ENCODE measurements at regions not wholly inside any gene's neighbourhood (a gene's known extent, or its start where the extent isn't known, plus 50 kb on each side); places are given as distances from the start of the nearest gene placed in this dataset.

DNA sequence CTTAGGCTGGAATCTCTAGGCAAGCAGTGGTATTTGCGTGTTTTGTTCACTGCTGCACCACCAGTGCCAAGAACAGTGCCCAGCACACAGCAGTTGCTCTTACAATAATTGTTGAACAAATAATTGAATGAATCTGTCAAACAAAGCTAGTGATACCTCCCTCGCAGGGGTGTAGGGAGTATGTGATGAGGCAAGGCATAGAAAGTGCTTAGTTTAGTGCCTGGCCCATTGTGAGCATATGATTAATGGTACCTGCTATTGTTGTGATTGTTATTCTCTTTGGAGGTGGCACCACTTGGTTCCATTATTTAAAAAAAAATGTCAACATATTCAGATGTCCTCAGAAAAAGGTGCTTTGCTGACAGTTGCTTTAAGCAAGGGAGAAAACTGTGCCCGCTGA, 210.1 kb upstream of the TBX3 start:
- H3K27me3 ChIP-seq (ENCODE audit: control insufficient read depth in 4 of 4, insufficient read depth in 4 of 4, low read length in 3 of 4) = no peaks in the 10 kb centered on the region
- no peak overlapping the region for H3K9ac ChIP-seq (ENCODE audit: low read depth in 1 of 2, low read length in 2 of 2)
- H3K36me3 ChIP-seq (ENCODE audit: control insufficient read depth in 4 of 4, insufficient read depth in 3 of 4, low read depth in 1 of 4, low read length in 3 of 4) = no peaks in the 10 kb centered on the region
- TF ChIP-seq RXRA (IDR thresholded peaks at IDR 0.05) (no peak), HNF4G (IDR thresholded peaks at IDR 0.05) (no peak), TAF1 (conservative IDR thresholded peaks at IDR 0.05) (no peak), FOXA2 (IDR thresholded peaks at IDR 0.05) (no peak), RAD21 (IDR thresholded peaks at IDR 0.05) (no peak), NR2F2 (IDR thresholded peaks at IDR 0.05) (no peak), FOXA1 (IDR thresholded peaks at IDR 0.05) (no peak)
- TF ChIP-seq, protein P1, sequence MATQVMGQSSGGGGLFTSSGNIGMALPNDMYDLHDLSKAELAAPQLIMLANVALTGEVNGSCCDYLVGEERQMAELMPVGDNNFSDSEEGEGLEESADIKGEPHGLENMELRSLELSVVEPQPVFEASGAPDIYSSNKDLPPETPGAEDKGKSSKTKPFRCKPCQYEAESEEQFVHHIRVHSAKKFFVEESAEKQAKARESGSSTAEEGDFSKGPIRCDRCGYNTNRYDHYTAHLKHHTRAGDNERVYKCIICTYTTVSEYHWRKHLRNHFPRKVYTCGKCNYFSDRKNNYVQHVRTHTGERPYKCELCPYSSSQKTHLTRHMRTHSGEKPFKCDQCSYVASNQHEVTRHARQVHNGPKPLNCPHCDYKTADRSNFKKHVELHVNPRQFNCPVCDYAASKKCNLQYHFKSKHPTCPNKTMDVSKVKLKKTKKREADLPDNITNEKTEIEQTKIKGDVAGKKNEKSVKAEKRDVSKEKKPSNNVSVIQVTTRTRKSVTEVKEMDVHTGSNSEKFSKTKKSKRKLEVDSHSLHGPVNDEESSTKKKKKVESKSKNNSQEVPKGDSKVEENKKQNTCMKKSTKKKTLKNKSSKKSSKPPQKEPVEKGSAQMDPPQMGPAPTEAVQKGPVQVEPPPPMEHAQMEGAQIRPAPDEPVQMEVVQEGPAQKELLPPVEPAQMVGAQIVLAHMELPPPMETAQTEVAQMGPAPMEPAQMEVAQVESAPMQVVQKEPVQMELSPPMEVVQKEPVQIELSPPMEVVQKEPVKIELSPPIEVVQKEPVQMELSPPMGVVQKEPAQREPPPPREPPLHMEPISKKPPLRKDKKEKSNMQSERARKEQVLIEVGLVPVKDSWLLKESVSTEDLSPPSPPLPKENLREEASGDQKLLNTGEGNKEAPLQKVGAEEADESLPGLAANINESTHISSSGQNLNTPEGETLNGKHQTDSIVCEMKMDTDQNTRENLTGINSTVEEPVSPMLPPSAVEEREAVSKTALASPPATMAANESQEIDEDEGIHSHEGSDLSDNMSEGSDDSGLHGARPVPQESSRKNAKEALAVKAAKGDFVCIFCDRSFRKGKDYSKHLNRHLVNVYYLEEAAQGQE (IDR thresholded peaks at IDR 0.05) = no peak
- H3K9me3 ChIP-seq (ENCODE audit: control insufficient read depth in 4 of 4, low read length in 3 of 4) = no peaks in the 10 kb centered on the region
- no peak overlapping the region for H3K27ac ChIP-seq (ENCODE audit: low read depth in 1 of 2, low read length in 2 of 2)
- no peak overlapping the region for H3K4me3 ChIP-seq (ENCODE audit: low read depth in 1 of 3, low read length in 3 of 3)
- no peaks in the 10 kb centered on the region for H3K4me1 ChIP-seq (ENCODE audit: control insufficient read depth in 4 of 4, insufficient read depth in 4 of 4, low read length in 3 of 4)
- WGBS = 90% methylated on average over 3 of the region's 3 CpGs
- no peak for DNase-seq (ENCODE audit: low spot score)

GRCh38 chr12:114888928-114889584, 205.1 kb upstream of the TBX3 start:
- WGBS = 87% methylated on average over 2 of the region's 2 CpGs
- TF ChIP-seq, protein P1 (IDR thresholded peaks at IDR 0.05) = no peak
- TF ChIP-seq FOXA1 (IDR thresholded peaks at IDR 0.05) (no peak), FOXA2 (IDR thresholded peaks at IDR 0.05) (no peak), CTCF (IDR thresholded peaks at IDR 0.05; ENCODE audit: low read depth, low read length, missing input control) (no peak), HNF4A (conservative IDR thresholded peaks at IDR 0.05) (no peak), ATF3 (IDR thresholded peaks at IDR 0.05) (no peak), NR2F2 (IDR thresholded peaks at IDR 0.05) (no peak), TAF1 (conservative IDR thresholded peaks at IDR 0.05) (no peak), RXRA (IDR thresholded peaks at IDR 0.05) (no peak)
- TF ChIP-seq, protein P2, sequence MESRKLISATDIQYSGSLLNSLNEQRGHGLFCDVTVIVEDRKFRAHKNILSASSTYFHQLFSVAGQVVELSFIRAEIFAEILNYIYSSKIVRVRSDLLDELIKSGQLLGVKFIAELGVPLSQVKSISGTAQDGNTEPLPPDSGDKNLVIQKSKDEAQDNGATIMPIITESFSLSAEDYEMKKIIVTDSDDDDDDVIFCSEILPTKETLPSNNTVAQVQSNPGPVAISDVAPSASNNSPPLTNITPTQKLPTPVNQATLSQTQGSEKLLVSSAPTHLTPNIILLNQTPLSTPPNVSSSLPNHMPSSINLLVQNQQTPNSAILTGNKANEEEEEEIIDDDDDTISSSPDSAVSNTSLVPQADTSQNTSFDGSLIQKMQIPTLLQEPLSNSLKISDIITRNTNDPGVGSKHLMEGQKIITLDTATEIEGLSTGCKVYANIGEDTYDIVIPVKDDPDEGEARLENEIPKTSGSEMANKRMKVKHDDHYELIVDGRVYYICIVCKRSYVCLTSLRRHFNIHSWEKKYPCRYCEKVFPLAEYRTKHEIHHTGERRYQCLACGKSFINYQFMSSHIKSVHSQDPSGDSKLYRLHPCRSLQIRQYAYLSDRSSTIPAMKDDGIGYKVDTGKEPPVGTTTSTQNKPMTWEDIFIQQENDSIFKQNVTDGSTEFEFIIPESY (IDR thresholded peaks at IDR 0.05) = no peak
- no peaks in the 10 kb centered on the region for H3K4me1 ChIP-seq (ENCODE audit: control insufficient read depth in 4 of 4, insufficient read depth in 4 of 4, low read length in 3 of 4)
- no peak overlapping the region for H3K9ac ChIP-seq (ENCODE audit: low read depth in 1 of 2, low read length in 2 of 2)
- H3K9me3 ChIP-seq (ENCODE audit: control insufficient read depth in 4 of 4, low read length in 3 of 4) = no peaks in the 10 kb centered on the region
- no peaks in the 10 kb centered on the region for H3K36me3 ChIP-seq (ENCODE audit: control insufficient read depth in 4 of 4, insufficient read depth in 3 of 4, low read depth in 1 of 4, low read length in 3 of 4)
- DNase-seq (ENCODE audit: low spot score) = no peak
- H3K27ac ChIP-seq (ENCODE audit: low read depth in 1 of 2, low read length in 2 of 2) = no peak overlapping the region
- no peaks in the 10 kb centered on the region for H3K27me3 ChIP-seq (ENCODE audit: control insufficient read depth in 4 of 4, insufficient read depth in 4 of 4, low read length in 3 of 4)
- H3K4me3 ChIP-seq (ENCODE audit: low read depth in 1 of 3, low read length in 3 of 3) = no peak overlapping the region

Data from liver (tissue), 8 donors.